ENCODE measurements at regions not wholly inside any gene's neighbourhood (a gene's known extent, or its start where the extent isn't known, plus 50 kb on each side); places are given as distances from the start of the nearest gene placed in this dataset.

- Histone ChIP-seq H3K4me3 (ENCODE audit: low read depth, low read length) (no peak overlapping the region), H3K27ac (ENCODE audit: extremely low read depth, low read depth, low read length) (no peak overlapping the region), H3K9me3 (ENCODE audit: control insufficient read depth, insufficient read depth, low read depth, low read length) (no peaks in the 10 kb centered on the region), H3K36me3 (ENCODE audit: control insufficient read depth in 2 of 2, insufficient read depth in 1 of 2, low read length in 2 of 2) (no peaks in the 10 kb centered on the region), H3K4me1 (ENCODE audit: control insufficient read depth, insufficient read depth, low read length) (no peaks in the 10 kb centered on the region)
- CTCF ChIA-PET: no interaction called here
- POLR2A ChIA-PET: no interaction called here
- TF ChIP-seq ZNF785 (tag by site-specific recombination; IDR thresholded peaks at IDR 0.05) (no peak), ZNF112 (tag by site-specific recombination; IDR thresholded peaks at IDR 0.05) (no peak), ZBTB26 (tag by site-specific recombination; optimal IDR thresholded peaks at IDR 0.05) (no peak), ZNF596 (tag by site-specific recombination; IDR thresholded peaks at IDR 0.05) (no peak), ZNF341 (tag by site-specific recombination; IDR thresholded peaks at IDR 0.05; ENCODE audit: low read depth) (no peak), ZNF692 (tag by site-specific recombination; IDR thresholded peaks at IDR 0.05) (no peak), ZNF433 (tag by site-specific recombination; IDR thresholded peaks at IDR 0.05; ENCODE audit: low read depth) (no peak), HOXA7 (CRISPR knock-in tag; IDR thresholded peaks at IDR 0.05; ENCODE audit: borderline replicate concordance) (no peak), ZBTB20 (tag by site-specific recombination; IDR thresholded peaks at IDR 0.05) (no peak), ZNF398 (tag by site-specific recombination; IDR thresholded peaks at IDR 0.05) (no peak), OVOL3 (tag by site-specific recombination; IDR thresholded peaks at IDR 0.05) (no peak), ZNF645 (tag by site-specific recombination; IDR thresholded peaks at IDR 0.05) (no peak), SP2 (tag by site-specific recombination; IDR thresholded peaks at IDR 0.05) (no peak), ZNF670 (tag by site-specific recombination; IDR thresholded peaks at IDR 0.05; ENCODE audit: low read depth) (no peak), SCRT2 (tag by site-specific recombination; IDR thresholded peaks at IDR 0.05) (no peak)
These were observed 84.3 kb upstream of the THRB start for GRCh38 chr3:24578951-24579421.

- H3K9me3 ChIP-seq (ENCODE audit: control insufficient read depth, insufficient read depth, low read depth, low read length): no peaks in the 10 kb centered on the region
- no peaks in the 10 kb centered on the region for H3K36me3 ChIP-seq (ENCODE audit: control insufficient read depth in 2 of 2, insufficient read depth in 1 of 2, low read length in 2 of 2)
- TF ChIP-seq ZBTB20 (tag by site-specific recombination; IDR thresholded peaks at IDR 0.05) (0 out of 2 replicates have a peak, but pooled peaks have one; percentile 14), RBAK (tag by site-specific recombination; IDR thresholded peaks at IDR 0.05) (no peak), CTCF (tag by site-specific recombination; IDR thresholded peaks at IDR 0.05) (peak; percentile 38; the same call in 1 of the 2 replicates), ZNF510 (tag by site-specific recombination; IDR thresholded peaks at IDR 0.05; ENCODE audit: insufficient replicate concordance) (peak; percentile 26), ZNF654 (tag by site-specific recombination; IDR thresholded peaks at IDR 0.05; ENCODE audit: low read depth) (peak; percentile 40), GLIS2 (tag by site-specific recombination; IDR thresholded peaks at IDR 0.05) (no peak)
- H3K4me1 ChIP-seq (ENCODE audit: control insufficient read depth, insufficient read depth, low read length): no peaks in the 10 kb centered on the region
- CTCF ChIA-PET: interaction anchor here (0.9 to 1.4 kb wide), 2 partner anchors 8 to 15 kb away, joined by 3 to 4 read pairs; no protein-coding TSS in a partner anchor
- H3K27ac ChIP-seq (ENCODE audit: extremely low read depth, low read depth, low read length): no peak overlapping the region
- POLR2A ChIA-PET: no interaction called here
- H3K4me3 ChIP-seq (ENCODE audit: low read depth, low read length): no peak overlapping the region
These were observed 88.1 kb upstream of the THRB start for GRCh38 chr3:24582431-24583403.

Data from HEK293 (cell line).